NCI-H82 treated with DMSO at 0.1 percent for 48 hours (cell line): ENCODE measurements at regions not wholly inside any gene's neighbourhood (a gene's known extent, or its start where the extent isn't known, plus 50 kb on each side); places are given as distances from the start of the nearest gene placed in this dataset.
A peak's percentile ranks its signal among the peaks of the same experiment; 100 is the strongest.

Source experiments
- DNase-seq: peaks from one replicate; lab custom pipeline; 2025; ENCODE audit not compliant: unreplicated experiment; lab: John Stamatoyannopoulos, UW

DNA sequence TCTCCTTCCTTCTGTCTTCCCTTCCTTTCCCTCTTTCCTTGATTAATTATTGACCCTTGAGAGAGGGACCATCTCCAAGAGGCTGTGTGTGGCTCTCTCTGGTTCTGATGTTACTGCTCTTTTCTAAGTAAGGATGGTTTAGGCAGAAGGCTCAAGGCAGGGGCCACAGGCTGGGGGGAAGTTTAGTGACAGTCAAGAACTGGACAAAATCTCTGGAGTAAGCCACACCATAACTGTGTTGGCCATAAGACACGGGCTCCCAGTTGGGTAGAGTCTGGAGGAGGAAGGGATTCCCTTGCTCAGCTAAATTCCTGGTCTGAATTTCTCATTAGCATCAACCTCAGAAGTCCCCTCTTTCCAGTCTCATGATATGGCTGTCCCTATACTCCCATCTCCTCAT is 74.7 kb downstream of the BUD13 start:
- DNase-seq, result no peak

DNA sequence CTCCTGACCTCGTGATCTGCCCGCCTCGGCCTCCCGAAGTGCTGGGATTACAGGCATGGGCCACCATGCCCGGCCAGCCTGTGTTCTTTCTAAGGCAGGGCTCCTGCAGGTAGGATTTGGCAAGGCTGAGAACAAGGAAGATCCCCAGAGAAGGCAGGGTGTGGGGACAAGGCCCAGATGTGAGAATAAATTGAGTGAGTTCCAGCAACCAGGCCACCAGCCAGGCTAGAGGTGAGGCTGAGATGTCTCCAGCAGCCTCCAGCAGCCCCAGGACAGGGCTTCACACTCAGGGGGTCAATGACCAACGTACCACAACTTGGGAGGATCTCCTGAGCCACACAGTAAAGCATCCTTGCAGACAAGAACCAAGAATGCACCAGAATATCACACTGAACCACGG is 75.1 kb downstream of the BUD13 start:
- no peak for DNase-seq

DNA sequence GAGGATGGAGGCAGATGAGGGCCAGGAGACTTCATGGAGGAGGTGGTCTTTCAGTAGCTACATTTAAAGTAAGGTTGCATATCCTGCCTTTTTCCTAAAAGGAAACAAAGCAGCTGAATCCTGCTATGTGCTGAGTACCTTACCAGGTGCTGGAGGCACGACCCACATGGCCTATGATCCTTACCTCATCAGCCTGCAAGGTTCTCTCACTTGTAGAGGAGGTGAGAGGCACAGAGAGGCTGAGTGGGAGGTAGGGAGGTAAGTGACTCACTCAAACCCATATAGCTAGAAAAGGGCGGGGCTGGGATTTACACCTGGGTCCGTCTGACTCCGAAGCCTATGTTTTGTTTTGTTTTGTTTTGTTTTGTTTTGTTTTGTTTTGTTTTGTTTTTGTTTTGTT is 75.8 kb downstream of the BUD13 start:
- DNase-seq, result no peak

DNA sequence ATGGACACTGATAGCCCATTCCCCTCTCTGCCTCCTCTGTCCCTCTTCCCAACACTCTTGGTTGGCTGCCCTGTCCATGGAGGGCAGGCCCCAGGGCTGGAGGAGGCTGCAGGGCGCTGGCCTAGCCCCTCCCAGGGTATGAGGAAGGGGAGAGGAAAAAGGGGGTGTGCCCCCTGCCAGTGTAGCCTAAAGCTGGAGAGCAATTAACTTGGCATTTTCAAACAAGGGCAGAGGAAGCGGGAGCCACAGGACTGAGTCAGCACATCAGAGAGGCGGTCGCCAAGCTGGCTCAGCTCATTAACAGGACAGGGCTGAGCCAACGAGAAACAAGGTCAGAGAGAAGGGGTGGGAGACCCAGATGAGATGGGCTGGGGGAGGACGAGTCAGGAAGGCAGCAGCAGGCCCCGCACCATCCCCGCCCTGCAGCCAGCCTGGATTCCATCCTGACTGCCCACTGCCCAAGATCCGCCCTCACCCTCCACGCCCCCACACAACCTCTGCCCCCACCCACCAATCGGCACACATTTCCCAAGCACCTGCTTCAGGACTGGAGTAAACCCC is 76.3 kb downstream of the BUD13 start:
- no peak for DNase-seq

DNA sequence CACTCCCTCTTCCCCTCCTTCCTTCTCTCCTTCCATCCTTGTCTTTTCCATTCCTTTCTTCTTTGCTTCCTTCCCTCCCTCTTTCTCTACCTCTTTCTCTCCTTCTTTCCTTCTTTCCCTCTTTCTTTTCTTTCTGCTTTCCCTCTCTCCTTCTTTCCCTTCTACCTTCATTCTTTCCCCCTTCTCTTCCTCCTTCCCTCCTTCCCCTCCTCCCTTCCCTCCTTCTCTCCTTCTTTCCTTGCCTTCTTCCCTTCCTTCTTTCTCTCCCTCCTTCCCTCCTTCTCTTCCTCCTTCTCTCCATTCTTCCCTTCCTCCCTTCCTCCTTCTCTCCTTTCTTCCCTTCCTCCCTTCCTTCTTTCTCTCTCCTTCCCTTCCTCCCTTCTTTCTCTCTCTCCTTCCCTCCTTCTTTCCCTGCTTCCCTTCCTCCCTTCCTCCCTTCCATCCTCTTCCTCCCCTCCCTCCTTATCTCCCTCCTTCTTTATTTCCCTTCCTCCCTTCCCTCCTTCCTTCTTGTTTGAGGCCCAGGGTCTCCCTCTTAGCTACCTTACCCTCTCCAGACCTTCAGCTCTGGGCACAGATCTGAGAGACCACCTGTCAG is 77.0 kb downstream of the BUD13 start:
- no peak for DNase-seq

DNA sequence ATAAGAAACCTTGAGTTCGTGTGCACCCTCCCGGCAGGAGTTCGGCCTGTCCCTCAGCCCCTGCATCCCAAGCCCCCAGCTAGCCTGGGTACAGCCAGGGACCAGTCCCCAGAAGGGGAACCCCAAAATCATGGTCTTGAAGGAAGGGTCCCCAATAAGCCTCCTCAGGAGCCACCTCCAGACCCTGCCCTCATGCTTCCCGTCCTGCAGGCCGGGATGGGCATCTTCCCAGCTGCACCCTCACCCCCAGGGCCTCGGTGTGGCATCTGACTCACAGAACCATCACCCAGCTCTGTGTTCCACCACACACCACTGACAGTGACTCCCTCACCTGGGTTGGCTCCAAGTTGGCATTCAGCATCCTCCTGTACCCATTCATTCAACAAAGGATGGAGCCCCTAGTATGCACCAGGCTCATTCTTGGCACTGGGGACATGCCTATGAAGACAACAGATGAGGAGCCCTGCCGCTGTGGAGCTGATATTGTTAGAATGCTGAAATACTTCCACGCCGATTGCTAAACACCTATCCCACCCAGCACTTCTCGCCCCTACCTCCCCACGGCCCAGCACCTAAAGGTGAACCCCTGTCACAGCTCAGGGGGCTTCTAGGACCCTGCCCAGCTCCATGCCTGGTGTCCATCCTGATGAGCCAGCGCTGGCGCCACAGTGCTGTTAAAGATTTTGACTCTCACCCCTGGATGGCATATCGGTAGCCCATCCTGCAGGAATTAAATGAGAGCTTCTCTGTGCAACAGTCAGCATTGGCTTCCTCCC is 77.8 kb downstream of the BUD13 start:
- no peak for DNase-seq

DNA sequence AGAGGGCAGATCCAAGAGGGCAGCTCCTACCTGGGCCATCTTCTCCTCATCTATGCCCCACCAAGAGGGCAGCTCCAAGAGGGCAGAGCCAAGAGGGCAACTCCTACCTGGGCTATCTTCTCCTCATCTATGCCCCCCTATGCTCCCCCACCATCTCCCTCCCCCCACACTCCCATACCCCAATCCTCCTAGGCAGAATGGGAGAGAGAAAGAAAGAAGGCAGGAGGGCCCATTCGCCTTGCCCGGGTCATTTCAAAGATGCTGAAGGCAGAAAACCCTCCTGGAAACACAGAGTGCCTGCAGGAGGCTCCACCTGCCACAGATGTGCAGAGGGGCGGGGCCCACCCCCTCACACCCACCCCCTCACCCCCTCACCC is 78.5 kb downstream of the BUD13 start:
- no peak for DNase-seq

DNA sequence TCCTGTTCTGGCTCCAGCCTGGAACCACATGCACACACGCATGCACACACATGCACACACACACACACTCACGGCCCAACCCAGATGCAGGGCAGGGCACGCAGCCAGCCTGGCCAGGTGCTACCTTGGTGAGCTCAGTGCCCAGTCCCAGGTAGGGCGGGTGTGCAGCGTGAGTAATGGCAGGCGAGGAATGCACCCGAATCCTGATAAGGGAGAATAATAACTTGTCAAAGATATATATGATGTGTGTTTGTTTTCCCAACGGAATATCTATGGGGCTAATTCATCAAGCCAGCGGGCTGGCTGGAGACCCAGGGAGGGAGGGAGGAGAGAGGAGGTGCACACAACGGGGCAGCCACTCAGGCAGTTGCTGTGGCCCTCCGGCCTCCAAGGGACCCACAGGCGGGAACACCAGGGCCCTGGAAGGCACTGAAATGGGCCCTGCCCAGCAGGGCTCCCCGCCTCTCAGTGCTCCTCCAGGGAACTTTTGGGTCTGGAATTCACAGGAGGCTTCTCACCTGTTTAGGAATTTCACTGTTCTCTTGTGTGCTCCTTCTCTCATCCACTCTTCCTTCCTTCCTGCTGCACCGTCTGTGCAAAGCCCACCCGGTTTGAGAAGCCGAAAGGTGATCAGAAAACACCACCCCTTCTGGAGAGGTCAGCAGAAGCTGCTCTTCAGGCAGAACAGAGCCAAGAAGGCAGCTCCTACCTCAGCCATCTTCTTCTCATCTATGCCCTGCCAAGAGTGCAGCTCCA is 79.0 kb downstream of the BUD13 start:
- no peak for DNase-seq

DNA sequence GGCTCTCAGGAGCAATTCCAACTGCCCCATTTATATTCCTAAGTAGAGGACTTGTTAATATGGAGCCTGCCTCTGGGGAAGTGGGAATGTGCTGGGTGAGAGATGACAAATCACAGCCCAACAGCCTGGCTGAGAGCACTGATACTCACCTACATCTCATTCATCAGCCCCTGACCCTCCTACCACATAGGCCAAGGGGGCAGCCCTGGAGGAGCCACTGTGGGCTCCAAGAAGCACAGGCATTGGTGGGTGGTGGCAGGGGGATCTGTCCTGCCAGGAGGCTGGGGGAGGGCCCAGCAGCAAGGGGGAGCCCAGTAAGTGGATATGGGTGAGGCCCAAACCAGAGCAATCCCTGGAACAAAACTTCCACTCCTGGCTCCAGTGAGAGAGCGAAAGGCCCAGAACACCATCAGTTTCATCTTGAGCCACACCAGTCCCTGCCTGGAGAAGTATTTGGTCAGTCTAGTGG is 79.7 kb downstream of the BUD13 start:
- no peak for DNase-seq

DNA sequence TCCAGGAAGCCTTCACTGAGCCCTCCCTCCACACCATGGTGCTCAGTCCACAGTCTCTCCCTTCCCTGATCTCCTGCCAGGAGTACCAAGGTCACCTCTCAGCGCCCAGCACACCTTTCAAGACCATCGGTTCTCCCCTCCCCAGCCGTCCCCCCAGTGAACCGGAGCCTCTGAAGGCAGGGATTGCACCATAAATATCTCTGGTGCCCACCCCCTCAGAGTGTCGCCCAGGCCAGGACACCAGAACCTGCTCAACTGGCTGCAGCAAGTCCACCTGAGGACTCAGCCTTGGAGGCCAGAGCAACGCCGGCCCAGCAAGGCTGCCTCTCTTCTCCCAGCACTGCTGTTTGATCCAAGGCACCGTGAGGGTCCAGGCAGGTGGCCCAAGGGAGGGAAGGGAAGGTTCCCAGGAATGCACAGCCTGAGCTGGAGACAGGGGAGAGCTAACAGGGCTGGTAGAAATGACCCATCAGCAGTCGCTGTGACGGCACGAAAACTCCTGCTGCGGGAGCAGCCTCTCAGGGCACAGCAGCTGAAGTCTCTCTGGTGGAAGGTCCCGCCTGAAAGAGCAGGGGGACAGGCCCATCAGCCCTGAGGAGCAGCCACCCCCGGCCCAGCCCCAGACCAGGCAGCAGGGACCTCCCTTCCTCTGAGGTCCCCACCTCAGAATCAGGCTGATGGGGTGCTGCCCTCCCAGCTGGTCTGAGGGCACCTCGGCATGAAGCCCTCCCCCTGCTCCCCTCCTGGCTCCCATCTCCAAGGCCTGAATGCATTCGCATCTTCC is 80.3 kb downstream of the BUD13 start:
- DNase-seq, result no peak

DNA sequence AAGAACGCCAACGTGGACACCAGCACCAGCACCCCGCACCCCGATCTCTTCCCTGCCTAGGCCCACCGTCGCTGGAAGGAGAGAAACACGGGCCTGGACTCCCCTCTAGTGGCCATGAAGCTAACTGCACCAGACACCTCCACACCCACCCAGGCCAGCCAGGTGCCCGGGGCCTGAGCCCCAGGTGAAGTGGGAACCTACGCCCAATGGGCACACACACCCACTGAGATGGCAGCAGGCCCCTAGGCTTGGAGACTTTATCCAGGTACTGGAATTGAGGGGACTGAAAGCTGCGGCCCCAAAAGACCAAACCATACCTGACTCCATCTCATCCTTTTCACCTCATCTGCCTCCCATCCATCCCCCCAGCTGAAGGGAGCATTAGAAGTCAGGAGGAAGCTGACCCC is 81.0 kb downstream of the BUD13 start:
- peak; percentile 31 for DNase-seq

DNA sequence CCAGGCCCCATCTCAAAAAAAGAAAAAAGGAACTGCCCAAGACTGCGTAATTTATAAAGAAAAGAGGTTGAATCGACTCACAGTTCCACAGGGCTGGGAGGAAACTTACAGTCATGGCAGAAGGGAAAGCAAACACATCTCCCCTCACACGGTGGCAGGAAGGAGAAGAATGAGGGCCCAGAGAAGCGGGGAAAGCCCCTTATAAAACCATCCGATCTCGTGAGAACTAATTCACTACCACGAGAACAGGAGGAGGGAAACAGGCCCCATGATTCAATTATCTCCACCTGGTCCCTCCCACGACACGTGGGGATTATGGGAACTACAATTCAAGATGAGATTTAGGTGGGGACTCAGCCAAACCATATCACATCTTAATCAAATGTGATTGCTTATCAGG is 82.2 kb downstream of the BUD13 start:
- peak; percentile 16 for DNase-seq

DNA sequence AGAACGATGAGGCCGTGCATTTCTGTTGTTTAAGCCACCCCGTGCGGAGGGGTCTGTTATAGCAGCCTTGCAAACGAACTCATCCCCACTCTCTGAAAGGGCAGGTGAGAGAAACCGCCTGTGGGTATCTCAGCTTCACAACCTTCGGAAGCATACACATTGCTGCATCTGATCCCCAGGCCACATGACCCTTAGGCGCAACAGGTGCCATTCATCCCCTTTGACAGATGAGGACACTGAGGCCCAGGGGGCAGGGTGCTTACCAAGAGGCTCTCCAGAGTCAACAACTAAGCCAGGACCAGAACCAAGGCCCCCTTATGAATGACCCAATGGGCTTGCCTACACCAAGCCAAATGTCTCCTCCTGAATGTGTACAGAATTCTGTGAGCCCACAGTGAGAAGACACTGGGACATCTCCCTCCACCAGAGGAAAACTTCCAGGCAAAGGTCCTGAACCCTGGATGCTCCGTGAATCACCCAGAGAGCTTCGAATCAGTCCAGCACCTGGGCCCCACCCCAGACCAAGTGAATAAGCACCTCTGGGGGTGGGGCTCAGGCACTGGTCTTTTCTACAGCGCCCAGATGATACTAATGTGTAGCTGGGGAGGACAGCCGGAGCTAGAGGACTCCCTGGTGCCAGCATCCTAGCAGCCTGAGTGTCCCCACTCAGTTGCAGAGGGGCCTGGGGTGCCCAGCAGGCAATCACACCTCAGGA is 83.2 kb downstream of the BUD13 start:
- no peak for DNase-seq

DNA sequence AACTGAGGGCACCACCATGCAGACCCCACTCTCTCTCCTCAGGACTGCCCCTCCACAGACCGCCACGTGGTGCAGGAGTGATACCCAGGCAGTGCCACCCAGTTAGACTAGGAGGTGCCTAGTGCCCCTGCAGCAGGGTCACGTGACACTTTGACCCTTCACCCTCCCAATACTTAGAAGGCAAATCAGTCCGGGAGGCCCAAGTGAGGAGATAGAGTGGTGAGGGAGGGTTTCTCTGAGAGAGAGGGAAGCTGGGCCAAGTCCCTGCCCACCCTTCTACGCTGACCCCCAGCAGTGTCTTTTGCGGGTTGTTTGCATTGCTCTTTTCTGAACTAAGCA is 84.6 kb downstream of the BUD13 start:
- no peak for DNase-seq

DNA sequence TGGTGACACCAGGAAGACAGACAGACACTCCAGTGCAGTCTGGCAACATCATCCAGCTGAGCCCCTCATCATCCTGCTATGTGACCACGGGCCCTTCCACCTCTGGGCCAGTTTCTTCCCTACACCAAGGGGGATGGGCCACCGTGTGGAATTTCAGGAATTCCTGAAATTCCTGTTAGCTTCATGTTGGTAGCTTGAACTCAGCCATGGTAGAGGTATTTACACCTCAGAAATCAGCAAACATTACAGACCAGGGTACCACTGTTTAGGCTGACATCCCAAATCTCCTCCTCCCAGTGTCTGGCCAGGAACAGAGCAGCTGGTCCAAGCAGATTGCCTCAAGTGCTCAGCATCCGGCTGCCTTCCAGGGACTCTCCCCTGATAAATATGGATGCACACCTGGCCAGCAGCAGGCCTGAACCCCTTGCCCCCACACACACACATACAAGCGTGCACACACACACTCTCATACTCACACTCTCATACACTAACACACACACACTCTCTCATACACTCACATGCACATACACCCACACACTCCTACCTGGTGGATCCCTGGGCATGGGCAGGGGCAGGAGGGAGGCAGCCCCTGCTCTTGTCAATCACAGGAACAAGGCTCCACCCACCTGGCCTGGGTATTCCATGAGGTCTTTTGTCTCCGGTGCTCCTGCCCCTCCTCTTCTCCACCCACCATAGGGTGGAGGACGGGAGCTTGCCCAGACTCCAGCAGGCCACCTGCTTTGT is 85.2 kb downstream of the BUD13 start:
- peak; percentile 38 for DNase-seq

DNA sequence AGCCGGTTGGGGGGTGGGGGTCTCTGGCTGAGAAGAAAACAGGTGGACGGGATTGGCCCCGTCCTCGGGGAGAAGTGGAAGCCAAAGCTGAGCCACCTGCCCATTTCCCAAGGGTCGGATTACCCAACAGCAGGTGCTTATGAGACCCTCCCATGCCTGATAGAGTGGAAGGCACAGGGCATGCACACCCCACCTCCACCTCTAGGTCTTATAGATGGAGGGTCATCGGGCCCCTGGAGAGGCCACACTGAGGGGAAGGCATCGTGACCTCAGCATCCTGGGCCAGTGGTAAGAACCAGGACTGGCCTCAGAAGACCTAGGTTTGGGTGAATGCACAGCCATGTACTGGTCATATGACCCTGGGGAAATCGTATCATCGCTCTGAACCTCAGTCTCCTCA is 85.9 kb downstream of the BUD13 start:
- peak; percentile 40 for DNase-seq

DNA sequence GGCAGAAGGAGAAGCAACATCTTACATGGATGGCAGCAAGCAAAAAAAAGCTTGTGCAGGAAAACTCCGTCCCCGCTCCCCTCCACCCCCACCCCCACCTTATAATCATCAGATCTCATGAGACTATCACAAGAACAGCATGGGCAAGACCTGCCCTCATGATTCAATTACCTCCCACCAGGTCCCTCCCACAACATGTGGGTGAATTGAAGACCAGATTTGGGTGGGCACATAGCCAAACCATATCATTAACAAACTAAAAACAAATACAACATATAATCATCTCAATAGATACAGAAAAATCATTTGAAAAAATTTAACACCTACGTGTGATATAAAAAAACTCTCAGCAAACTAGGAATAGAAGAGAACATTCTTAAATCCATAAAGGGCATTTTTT is 88.8 kb downstream of the BUD13 start:
- no peak for DNase-seq

DNA sequence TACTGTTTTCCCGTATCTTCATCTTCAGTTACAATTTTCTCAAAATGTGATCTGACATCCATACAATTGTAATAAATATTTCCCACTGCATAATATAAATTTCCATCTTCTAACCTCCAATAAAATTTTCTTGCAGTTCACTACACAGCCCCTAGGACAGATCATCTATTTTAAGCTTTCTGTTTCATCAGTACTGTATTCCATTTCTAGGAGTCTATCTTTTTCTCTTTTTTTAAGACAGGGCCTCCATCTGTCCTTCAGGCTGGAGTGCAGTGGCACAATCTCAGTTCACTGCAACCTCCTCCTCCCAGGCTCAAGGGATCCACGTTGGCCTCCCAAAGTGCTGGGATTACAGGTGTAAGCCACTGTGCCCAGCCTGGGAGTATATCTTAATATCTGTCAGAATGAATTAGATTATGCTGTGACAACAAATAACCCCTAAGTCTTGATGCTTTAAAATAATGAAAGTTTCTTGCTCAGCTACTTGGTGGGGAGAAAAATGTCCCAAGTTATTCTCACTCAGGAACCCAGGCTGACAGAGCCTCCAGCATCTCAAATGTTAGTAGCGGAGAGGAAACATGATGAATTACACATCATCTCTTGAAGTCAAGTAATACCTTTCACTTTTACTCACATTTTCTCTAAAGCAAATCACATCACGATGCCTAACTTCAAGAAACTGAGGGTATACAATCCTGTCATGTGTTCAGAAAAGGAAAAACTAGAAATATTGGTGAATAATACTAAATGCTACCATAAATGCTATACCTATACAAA is 92.2 kb downstream of the BUD13 start:
- DNase-seq, result no peak

DNA sequence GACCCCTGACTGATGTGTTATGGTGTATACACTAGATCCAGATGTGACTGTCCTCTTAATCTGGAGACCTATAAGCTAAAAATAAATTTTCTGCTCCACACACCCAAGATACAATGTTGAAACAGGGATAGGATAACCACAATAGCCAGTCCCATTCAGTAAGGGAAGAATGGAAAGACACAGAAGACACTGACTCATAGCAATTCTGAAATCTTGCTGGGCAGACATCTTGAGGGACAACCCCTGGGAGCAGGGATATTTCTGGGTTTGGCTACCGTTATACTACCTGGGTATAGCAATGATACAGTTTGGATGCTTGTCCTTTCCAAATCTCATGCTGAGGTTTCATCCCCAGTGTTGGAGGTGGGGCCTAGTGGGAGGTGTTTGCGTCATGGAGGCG is 93.9 kb downstream of the BUD13 start:
- no peak for DNase-seq
